ENCODE measurements at regions not wholly inside any gene's neighbourhood (a gene's known extent, or its start where the extent isn't known, plus 50 kb on each side); places are given as distances from the start of the nearest gene placed in this dataset.
"Not testable (repeated sequence)": the region's sequence is repeated elsewhere in the genome, so short reads cannot be mapped to it uniquely, and the experiment has no call there.

GRCh38 chr5:38680094-38680825 is 123.8 kb upstream of the LIFR start:
- DNase-seq = peak; percentile 79

GRCh38 chr5:38681029-38681706 is 124.7 kb upstream of the LIFR start:
- DNase-seq = peak; percentile 85

- DNase-seq = no peak
Observed at GRCh38 chr5:38681966-38682365, 125.5 kb upstream of the LIFR start.

GRCh38 chr5:38686658-38687057 is 130.2 kb upstream of the LIFR start:
- no peak for DNase-seq

- no peak for DNase-seq
Observed at GRCh38 chr5:38692346-38692745, 135.9 kb upstream of the LIFR start.

GRCh38 chr5:38692781-38693527 is 136.5 kb upstream of the LIFR start:
- DNase-seq = no peak

- DNase-seq = no peak
Observed at GRCh38 chr5:38695021-38695958, 138.8 kb upstream of the LIFR start.

- peak; percentile 14 for DNase-seq
Observed at GRCh38 chr5:38697013-38697412, 140.6 kb upstream of the LIFR start.

GRCh38 chr5:38705529-38705928 is 140.3 kb upstream of the OSMR start:
- not testable (repeated sequence) for DNase-seq

GRCh38 chr5:38706376-38706775 is 139.4 kb upstream of the OSMR start:
- no peak for DNase-seq

GRCh38 chr5:38707352-38708210 is 138.2 kb upstream of the OSMR start:
- DNase-seq = no peak

GRCh38 chr5:38709678-38710306 is 136.0 kb upstream of the OSMR start:
- no peak for DNase-seq

GRCh38 chr5:38710627-38711026 is 135.2 kb upstream of the OSMR start:
- no peak for DNase-seq

GRCh38 chr5:38712391-38712790 is 133.4 kb upstream of the OSMR start:
- no peak for DNase-seq

GRCh38 chr5:38714240-38714639 is 131.6 kb upstream of the OSMR start:
- no peak for DNase-seq

- DNase-seq = no peak
Observed at GRCh38 chr5:38714703-38715355, 131.0 kb upstream of the OSMR start.

GRCh38 chr5:38715696-38716095 is 130.1 kb upstream of the OSMR start:
- DNase-seq = no peak

GRCh38 chr5:38716516-38716915 is 129.3 kb upstream of the OSMR start:
- no peak for DNase-seq

GRCh38 chr5:38718771-38719391 is 126.9 kb upstream of the OSMR start:
- peak; percentile 82 for DNase-seq

GRCh38 chr5:38719403-38719802 is 126.4 kb upstream of the OSMR start:
- DNase-seq = no peak

Data from skin of body (tissue), 1 donor.